ENCODE measurements at regions not wholly inside any gene's neighbourhood (a gene's known extent, or its start where the extent isn't known, plus 50 kb on each side); places are given as distances from the start of the nearest gene placed in this dataset.

- Histone ChIP-seq H3K4me2 (no peak overlapping the region), H3K4me1 (ENCODE audit: control insufficient read depth in 1 of 2, insufficient read depth in 2 of 2, low read depth in 1 of 2, low read length in 1 of 2) (no peaks in the 10 kb centered on the region), H3F3A (replicated peaks; ENCODE audit: insufficient read depth) (no peaks in the 10 kb centered on the region), H3K9me2 (no peaks in the 10 kb centered on the region), H3K9ac (no peak overlapping the region), H2AFZ (ENCODE audit: low read depth) (no peak overlapping the region), H3K9me3 (no peaks in the 10 kb centered on the region), H3K27me3 (ENCODE audit: insufficient read depth) (no peaks in the 10 kb centered on the region), H4K20me1 (ENCODE audit: insufficient read depth) (no peaks in the 10 kb centered on the region), H3K4me3 (ENCODE audit: low read depth in 2 of 2, low read length in 1 of 2) (no peak overlapping the region), H3K79me2 (ENCODE audit: insufficient read depth) (no peaks in the 10 kb centered on the region), H3K27ac (ENCODE audit: low read depth in 2 of 2, low read length in 1 of 2) (no peak overlapping the region), H3K36me3 (replicated peaks in 1 of 2; ENCODE audit: control insufficient read depth in 1 of 2, insufficient read depth in 2 of 2, low read length in 1 of 2) (no peaks in the 10 kb centered on the region)
- CTCF ChIA-PET: no interaction called here
- POLR2A ChIA-PET: no interaction called here
- no peak for DNase-seq
- TF ChIP-seq MXI1 (IDR thresholded peaks at IDR 0.05; ENCODE audit: low read depth, low read length) (no peak), MAX (IDR thresholded peaks at IDR 0.05; ENCODE audit: low read depth) (no peak), USF1 (IDR thresholded peaks at IDR 0.05; ENCODE audit: borderline replicate concordance, low read depth) (no peak), YY1 (IDR thresholded peaks at IDR 0.05; ENCODE audit: low read depth) (no peak), REST (IDR thresholded peaks at IDR 0.05; ENCODE audit: low read depth, low read length) (no peak), EZH2phosphoT487 (IDR thresholded peaks at IDR 0.05; ENCODE audit: borderline replicate concordance, low read depth) (no peak)
- WGBS (ENCODE audit: low lambda C conversion rate): 0% methylated on average over 2 of the region's 2 CpGs
These were observed 479.5 kb upstream of the SMARCA2 start for GRCh38 chr9:1535599-1535998.

- no peak overlapping the region for H3K9ac ChIP-seq
- no peak for DNase-seq
- no peaks in the 10 kb centered on the region for H3K27me3 ChIP-seq (ENCODE audit: insufficient read depth)
- no peaks in the 10 kb centered on the region for H3K79me2 ChIP-seq (ENCODE audit: insufficient read depth)
- no peak overlapping the region for H3K27ac ChIP-seq (ENCODE audit: low read depth in 2 of 2, low read length in 1 of 2)
- 0% methylated on average over 5 of the region's 5 CpGs for WGBS (ENCODE audit: low lambda C conversion rate)
- no peaks in the 10 kb centered on the region for H3F3A ChIP-seq (replicated peaks; ENCODE audit: insufficient read depth)
- no peaks in the 10 kb centered on the region for H3K36me3 ChIP-seq (replicated peaks in 1 of 2; ENCODE audit: control insufficient read depth in 1 of 2, insufficient read depth in 2 of 2, low read length in 1 of 2)
- H3K9me2 ChIP-seq: no peaks in the 10 kb centered on the region
- no peaks in the 10 kb centered on the region for H3K4me1 ChIP-seq (ENCODE audit: control insufficient read depth in 1 of 2, insufficient read depth in 2 of 2, low read depth in 1 of 2, low read length in 1 of 2)
- no peak overlapping the region for H3K4me3 ChIP-seq (ENCODE audit: low read depth in 2 of 2, low read length in 1 of 2)
- H2AFZ ChIP-seq (ENCODE audit: low read depth): no peak overlapping the region
- H4K20me1 ChIP-seq (ENCODE audit: insufficient read depth): no peaks in the 10 kb centered on the region
- no peak overlapping the region for H3K4me2 ChIP-seq
- POLR2A ChIA-PET: no interaction called here
- no peaks in the 10 kb centered on the region for H3K9me3 ChIP-seq
- CTCF ChIA-PET: no interaction called here
- TF ChIP-seq FOXM1 (IDR thresholded peaks at IDR 0.05; ENCODE audit: low read depth) (no peak), EZH2phosphoT487 (IDR thresholded peaks at IDR 0.05; ENCODE audit: borderline replicate concordance, low read depth) (no peak), ZBTB33 (IDR thresholded peaks at IDR 0.05; ENCODE audit: borderline replicate concordance, low read depth) (no peak), CTCF (IDR thresholded peaks at IDR 0.05) (no peak), REST (IDR thresholded peaks at IDR 0.05; ENCODE audit: low read depth, low read length) (no peak), ELF1 (IDR thresholded peaks at IDR 0.05) (no peak), JUND (IDR thresholded peaks at IDR 0.05) (no peak), SMC3 (IDR thresholded peaks at IDR 0.05; ENCODE audit: low read depth, low read length) (no peak), NRF1 (IDR thresholded peaks at IDR 0.05; ENCODE audit: low read depth, low read length) (no peak), RAD21 (IDR thresholded peaks at IDR 0.05; ENCODE audit: low read length) (no peak), FOXJ3 (CRISPR knock-in tag; IDR thresholded peaks at IDR 0.05) (no peak)
These were observed 478.5 kb upstream of the SMARCA2 start for GRCh38 chr9:1536522-1537170.
